HG02678 (cell line): ENCODE measurements at regions not wholly inside any gene's neighbourhood (a gene's known extent, or its start where the extent isn't known, plus 50 kb on each side); places are given as distances from the start of the nearest gene placed in this dataset.
A peak's percentile ranks its signal among the peaks of the same experiment; 100 is the strongest.

Source experiments
- ATAC-seq: cut with Tn5 transposase; IDR thresholded peaks from one replicate; pipeline ENCODE4 v1.9.1; 2021; ENCODE audit warnings: mild to moderate bottlenecking, moderate library complexity; ENCODE audit not compliant: unreplicated experiment

DNA sequence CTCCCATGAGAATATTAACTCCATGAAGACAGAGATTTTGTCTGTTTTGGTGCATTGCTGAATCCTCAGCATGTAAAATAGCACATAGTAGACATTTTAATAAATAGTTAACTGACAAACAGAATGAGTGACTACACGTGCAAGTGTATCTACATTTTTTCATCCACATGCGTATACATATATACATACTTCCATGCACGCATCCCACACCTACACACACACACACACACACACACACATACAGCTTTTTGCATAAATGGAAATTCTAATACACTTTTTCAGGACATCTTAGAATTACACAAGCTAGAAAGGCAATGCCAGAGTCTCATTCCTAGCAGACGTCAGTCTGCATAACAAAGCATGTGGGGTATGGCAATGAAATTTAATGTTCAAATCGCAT is 139.7 kb upstream of the LRFN2 start:
- ATAC-seq = no peak

DNA sequence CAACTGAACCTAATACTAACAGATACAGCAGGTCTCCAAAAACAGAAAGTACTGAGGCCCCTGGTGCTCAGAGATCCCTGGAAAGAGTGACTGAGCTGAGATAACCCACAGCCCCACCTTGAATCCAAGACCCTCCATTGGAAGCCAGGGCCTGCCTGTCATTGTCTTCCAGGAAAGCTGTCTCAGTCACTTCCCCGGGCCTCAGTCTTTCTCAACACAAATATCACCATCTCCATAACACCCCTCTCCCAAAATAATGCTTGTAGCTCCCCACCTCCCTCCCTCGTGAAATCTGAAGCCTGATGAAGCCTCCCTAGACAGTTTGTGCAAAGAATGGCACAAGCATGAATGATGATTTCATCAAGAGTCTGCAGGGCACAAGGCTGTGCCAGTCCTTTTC is 138.2 kb upstream of the LRFN2 start:
- no peak for ATAC-seq

DNA sequence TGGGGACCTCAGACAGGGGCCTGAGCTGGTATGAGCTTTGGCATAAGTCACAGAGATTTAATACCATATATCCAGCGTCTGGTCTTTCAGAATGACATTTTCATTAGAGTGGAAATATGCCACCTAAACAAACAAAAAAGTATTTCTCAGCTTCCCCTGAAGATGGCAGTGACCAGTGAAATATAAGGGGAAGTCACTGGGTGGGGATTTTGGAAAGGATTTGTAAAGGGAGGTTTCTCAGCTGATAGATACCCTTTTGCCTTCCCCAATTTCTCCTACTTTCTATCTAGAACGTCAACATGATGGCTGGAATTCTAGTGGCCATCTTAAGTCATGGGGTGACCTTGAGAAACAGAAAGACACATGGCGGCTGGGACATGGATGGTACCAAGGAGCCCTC is 137.7 kb upstream of the LRFN2 start:
- no peak for ATAC-seq

DNA sequence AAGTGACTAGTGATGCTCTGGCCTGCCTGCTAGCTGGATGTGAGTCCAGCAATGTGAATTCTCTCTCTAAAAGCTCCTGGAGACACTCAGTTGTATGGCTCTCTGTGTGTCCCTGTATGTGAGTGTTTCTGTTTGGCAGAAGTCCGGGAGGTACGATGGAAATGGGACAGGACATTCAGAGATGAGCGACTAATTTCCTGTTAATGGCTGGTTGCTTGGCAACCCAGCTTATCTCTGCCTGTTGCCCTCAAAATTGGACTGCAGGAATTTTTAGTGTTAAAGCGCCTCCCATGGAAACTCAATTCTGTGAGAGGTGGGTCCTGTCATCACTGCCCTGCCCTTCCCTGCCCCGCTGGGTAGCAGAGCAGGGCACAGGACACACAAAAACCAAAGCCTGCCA is 136.8 kb upstream of the LRFN2 start:
- ATAC-seq = no peak

DNA sequence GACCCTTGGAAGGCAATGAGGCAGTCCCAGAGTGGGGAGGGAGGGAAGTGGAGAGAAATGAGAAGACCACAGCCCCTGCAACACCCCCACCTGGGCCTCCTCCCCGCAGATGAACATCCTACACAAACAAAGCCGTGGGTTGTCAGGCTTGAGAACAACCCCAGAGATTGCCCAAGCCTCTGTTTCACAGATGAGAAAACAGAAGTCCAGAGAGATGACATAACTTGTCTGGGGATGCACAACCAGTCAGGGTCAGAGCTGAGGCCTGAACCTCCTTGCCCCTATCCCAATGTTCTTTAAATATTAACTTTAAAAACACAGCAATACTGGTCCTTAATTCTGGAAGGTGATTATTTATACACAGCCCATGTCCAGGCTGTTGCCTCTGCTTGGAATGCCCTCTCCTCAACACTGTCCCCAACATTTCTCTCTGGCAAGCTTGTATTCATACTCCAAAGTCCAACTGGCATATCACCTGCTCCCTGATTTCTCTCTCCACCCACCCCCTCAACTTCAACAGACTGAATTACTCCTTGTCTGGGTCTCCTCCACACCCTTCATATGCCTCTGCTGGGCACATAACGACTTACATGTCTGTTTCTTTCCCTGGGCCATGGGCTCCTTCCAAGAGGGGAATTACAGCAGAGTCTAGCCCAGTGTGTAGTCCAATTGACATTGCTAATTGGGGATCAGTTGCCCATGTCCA is 135.5 kb upstream of the LRFN2 start:
- ATAC-seq = no peak

DNA sequence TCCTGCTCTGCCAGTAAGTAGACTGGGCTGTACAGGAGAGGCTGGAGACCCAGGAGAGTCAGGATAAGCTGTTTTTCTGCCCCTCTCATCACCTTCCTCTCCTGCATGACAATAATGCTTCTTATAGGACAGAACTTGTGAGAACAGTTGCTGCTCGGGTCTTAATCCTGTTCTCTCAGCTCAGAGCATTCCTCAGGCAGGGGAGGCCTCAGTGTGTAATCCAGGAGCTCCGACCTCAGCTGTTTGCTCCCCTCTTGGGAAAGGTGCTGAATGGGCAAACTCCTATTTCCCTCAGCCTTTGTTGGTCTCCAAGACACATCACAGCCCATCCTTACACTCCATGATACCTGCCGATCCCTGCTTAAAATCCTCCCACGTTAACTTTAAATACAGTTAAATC is 134.9 kb upstream of the LRFN2 start:
- ATAC-seq = no peak

DNA sequence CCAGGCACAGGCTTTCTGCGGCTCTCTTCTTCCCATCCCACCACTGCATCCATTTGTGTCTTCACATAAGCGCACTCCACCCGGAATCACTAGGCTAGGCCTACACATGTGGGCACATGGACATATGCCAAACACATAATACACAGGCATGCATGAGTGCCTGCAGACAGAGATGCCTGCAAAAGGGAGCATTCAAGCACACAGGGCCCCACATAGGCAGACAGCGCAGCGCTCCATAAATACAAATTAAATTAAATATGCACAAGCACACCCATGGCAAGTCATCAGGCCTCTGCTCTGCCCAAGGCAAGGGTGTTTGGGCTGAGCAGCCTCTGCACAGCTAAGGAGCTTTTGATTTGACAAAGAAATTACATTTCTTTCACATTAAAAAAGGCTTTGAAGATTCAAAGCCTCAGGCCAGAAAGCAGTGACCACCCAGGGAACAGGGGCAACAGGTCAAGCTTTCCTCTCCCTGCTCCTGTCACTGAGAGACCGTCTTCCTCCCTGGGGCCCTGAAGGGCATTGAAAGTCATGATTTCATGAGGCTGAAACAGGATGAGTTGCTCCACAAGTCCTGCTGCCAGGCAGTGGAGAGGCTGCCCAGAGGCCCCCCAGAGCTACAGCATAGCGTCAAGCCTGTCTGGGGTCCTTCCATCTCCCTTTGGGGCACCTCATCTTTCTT is 134.2 kb upstream of the LRFN2 start:
- no peak for ATAC-seq

DNA sequence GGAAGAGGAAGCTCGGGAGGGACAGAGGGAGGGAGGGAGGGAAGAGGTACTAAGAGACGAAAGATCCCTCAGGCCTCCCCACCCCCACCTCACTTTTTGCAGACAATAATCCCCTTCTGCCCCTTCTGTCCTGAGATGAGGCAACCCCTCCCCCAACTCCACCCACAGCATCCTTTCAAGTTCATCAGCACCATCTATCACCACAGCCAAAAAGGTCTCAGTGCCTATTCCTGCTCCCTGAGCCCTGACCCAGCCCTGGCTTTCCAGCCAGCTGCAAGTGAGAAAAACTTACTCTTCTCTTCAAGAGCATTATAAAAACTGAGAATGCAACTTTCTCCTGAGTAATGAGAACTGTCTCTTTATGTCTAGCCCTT is 133.2 kb upstream of the LRFN2 start:
- ATAC-seq = no peak

DNA sequence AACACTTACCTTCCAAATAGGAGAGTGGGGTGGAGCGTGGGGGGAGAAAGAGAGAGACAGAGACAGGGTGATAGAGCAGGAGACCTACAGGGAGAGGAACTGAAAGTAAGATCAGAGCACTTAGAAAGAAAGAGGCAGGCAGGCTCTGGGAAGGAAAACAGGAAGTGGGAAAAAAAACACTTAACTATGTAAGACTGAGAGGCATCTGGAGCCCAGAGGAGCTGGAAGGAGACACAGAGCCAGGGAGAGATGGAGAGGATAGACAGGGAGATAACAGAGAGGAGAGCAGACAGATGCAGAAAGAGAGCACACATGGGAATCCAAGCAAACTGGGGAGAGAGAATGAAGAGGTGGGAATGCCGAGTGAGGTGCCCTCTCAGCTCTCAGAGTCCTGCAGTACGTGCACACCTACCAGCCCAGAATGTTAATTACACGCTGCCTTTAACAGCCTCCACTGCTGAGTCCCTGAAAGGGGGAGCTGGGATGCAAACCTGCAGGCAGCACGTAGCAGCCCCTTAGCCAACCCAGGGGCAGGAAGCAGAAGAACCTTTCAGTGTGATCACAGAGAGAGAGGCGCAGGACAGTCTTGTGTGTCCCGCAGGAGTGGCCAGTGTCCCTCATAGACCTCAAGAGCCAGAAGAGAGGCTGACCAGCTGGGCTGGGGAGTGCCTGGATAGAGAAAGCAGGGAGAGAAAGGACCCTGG is 132.7 kb upstream of the LRFN2 start:
- ATAC-seq = peak; percentile 69

DNA sequence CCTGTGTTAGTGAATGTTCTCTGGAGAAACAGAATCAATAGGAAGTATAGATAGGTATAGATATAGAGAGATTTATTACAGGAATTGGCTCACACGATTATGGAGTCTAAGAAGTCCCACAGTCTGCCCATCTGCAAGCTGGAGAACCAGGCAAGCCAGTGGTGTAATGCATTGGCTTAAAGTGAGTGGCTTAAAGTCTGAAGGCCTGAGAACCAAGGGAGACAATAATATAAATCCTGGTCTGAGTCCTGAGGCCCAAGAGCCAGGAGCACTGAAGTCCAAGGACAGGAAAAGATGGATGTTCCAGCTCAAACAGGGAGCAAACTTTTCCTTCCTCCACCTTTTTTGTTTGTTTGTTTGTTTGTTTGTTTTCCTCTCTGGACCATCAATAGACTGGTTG is 131.2 kb upstream of the LRFN2 start:
- ATAC-seq = no peak

DNA sequence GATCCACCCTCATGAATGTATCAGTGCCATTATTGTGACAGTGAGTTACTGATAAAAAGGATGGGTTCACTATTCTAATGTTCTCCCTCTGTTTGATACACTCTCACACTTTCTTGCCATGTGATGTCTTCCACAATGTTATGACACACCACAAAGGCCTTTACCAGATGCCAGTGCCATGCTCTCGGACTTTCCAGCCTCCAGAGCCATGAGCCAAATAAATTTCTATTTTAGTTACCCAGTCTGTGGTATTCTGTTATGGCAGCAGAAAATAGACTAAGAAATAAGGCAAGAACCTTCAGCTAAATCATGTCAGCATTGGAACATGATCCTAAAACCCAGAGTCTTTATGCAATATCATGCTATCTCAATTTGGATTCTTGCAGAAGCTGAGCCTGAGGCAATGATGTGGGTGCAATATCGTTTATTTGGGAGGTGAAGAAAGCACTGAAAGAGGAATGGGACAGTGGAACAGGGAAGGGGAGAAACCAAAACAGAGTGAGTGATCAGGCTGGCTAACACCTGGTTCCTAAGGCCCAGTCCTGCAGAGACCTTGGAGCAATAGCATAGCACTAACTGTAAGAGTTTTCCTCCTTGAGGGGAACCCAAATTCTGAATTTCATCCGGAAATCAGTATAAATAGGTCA is 130.4 kb upstream of the LRFN2 start:
- ATAC-seq = no peak

DNA sequence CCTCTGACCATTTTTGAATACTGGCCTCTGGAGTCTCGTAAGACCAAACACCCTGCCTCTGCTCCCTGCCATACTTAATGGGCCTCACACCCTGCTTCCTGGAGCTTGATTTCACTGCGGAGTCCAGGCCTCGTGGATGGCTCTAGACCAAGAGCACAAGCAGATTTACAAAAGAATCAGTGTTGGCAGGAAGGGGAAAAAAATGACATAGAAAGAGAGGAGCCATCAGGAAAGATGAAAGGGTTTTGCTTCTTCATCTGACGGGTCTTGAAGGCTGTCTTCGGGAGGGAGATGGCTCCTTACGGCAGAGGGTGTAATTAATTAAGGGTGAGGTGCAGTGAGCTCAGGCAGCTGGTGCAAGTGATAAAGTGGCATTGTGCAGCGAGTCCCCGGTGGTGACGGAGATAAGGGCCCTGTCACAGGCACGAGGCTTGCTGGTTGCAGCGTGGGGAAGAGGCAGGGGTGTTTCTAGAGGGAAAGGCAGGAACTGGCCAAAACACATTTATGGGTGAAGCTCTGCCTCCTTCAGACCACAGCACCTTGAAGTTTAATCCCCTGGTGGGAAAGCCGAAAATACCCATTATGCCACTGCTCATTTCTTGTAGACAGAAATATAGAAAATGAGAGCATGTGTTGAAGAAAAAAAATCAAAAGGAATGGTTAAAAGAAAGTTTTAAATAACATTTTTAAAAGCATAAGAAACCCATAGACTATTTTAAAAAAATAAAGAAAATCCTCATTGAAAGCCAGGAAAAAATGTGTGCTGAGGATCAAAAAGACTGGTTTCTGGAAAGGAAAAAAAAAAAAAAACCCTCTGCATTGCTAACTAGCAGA is 128.6 kb upstream of the LRFN2 start:
- no peak for ATAC-seq

DNA sequence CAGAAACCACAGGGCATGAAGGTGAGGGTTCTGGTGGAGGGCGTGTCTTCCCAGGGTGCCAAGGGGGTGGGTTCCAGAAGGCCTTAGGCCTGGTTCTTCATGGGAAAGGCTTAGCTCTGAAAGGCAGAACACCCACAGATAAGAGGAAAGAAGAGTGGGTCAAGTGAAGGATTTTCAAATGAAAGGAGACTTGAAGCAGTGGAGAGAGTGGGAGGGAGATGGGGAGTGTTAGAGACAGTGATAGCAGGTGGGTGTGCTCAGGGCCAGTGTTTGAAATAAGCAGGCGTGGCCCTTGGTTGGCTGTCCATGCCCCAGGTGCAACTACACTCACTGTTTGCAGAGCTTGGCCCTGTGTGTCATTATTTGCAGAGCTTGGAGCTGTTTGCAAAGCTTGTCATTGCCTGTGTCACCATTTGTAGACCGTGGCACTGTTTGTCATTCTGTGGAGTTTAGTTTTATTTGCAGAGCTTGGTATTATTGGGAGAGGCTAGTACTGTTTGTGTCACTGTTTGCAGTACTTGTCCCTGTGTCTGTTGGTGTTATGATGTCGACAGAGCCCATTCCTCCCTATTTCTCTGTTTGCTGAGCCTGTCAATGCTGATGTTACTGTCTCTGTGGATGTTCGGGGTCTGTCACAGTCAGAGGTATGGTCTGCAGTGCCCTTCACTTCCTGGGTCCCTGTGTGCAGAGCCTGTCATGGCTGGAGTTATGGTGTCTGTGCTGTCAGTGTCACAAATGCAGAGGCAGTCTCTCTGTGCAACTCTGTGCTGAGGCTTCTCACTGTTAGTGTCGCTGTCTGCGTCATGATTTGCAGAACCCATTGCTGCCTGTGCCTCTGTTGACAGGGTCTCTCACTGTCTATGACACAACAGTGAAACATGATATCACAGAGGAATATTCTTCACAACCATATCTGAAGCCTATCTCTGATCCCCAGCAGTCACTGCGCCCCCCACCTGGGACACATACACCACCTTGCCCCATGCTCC is 127.7 kb upstream of the LRFN2 start:
- ATAC-seq = no peak

DNA sequence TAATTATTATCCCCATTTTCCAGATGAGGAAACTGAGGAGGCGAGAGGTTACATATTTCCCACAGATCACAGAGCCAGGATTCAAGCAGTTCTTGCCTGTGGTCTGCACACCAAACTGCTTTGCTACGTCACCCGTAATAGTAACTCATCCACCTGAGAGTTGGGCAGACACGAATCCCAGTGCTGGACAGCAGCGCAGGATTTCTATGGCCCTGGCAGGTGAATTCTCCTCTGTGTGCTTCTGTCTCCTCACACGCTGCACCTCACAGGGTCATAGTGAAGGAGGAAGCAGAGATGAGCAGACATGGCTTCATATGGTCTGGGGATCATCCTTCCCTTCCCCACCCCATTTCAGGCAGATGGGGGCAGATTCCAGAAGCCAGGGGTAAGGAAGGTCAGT is 127.0 kb upstream of the LRFN2 start:
- ATAC-seq = no peak

DNA sequence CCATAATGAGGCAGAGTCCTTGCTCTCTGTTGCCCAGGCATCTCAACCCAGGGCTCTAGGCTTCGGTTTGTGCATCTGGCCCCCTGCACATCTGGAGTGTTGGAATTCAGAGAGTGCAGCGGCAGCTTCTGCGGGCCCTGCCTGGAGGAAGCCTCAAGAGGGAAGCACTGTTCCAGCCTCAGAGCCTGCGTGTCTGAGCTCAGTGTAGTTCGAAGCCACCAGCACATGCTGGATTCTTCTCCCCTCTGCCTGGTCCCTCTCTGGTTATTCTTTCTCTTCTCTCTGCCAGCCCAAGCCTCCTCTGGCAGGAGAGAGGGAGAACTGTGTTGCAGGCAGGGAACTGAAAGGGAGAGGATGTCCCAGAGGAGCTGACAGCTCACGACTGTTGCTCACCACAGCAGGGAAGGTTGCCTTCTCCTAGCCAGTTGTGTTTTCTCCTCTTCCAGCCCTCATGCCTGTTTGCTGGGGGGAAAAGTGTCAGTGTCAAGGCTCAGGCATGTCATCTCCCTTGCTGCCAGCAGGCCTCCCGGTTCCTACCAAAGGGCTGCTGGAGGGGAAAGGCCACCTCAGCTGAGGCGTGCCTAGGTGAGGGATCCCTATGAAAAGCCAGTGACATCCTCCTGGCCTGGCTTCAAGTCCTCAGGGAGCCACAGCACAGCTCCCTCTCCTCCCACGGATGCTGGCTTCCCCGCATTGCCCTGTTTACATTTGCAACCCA is 126.0 kb upstream of the LRFN2 start:
- ATAC-seq = no peak

DNA sequence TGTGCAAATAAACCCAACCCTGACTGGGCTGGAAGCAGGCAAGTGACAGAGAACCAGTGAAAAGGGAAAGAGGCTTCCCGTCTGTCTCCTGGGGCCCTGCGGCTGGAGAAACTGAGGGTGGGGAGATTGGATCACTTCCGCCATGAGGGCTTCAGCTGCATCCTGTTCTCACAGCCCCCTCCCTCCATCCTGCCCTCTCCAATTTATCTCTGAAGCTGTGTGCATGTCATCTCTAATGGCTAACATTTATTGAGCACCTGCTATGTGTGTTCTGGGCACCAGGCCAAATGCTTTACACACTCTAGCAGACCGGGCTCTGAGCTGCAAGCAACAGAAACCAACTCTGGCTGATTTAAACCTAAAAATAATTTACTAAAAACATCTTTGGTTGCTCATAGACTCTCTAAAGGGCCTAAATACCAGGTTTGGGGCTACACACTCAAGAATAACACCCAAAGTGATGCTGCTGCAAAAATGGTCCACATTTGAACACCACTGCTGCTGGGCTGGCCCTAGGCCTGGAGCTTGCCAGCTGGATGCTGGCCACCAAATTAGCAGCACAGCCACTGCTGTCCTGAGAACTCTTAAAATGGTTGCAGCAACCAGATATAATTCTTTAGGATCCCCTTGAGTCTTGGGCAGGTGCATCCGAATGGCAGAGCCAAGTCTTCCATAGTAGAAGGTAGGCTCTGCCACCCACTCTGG is 123.6 kb upstream of the LRFN2 start:
- no peak for ATAC-seq

DNA sequence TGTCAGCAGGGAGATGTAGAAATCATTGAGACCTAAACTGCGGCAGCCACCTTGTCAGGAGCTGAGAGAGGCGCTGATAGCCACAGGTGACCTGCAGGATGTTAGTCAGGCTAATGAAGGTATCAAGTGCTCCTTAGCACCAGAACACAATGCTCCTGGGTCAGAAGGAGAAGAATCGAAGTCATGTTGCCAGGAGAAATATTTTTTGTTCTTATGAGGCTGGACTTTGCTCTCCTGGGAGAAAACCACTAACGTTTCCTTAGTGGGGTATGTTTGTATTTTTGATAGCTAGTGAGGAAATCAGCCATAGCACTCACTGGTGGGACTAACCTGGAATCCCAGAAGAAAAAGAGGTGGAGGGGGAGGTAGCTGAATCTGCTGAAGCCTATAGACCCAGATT is 120.9 kb upstream of the LRFN2 start:
- ATAC-seq = no peak

DNA sequence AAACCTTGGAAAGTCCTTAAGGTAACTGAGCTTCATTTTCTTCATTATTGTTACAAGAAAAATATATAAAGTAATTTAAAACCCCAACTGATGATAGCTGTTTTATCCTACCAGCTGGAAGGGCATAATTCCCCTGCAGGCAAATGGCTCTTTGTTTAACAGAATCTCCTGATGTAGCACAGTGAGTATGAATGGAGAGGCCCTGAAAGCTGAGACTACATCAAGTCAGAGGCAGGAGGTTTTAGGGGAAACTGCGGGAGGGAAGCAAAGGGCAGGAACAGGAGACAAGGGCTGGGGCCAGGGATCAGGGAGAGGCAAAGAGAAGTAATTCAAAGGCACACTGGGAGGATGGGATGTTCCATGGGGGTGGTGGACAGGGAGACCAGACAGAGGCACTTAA is 119.0 kb upstream of the LRFN2 start:
- no peak for ATAC-seq
